SK-N-SH treated with all-trans-retinoic acid at 6 μM for 48 hours (cell line): ENCODE measurements at regions not wholly inside any gene's neighbourhood (a gene's known extent, or its start where the extent isn't known, plus 50 kb on each side); places are given as distances from the start of the nearest gene placed in this dataset.

ENCODE experiments used
- ATAC-seq: fragments of 200-7000 bp; cut with Tn5 transposase; 3 replicates; pipeline ENCODE4 v1.9.1; 2020; ENCODE audit warnings: mild to moderate bottlenecking, moderate library complexity
- ARNTL ChIP-seq: fragments of 450-650 bp; formaldehyde crosslinking; IDR thresholded peaks from 2 replicates; pipeline ENCODE4 v1.5.0; 2020; ENCODE audit warnings: low read depth, mild to moderate bottlenecking, moderate library complexity, borderline replicate concordance
- BACH2 ChIP-seq: fragments of 250-450 bp; sonication (Bioruptor Pico); IDR thresholded peaks from 2 replicates; pipeline ENCODE4 v1.9.0; 2021; ENCODE audit warnings: mild to moderate bottlenecking, borderline replicate concordance
- CSRNP3 ChIP-seq: fragments of 250-450 bp; sonication (Bioruptor Pico); IDR thresholded peaks from 2 replicates; pipeline ENCODE4 v1.5.1; 2021; ENCODE audit warnings: mild to moderate bottlenecking, moderate library complexity
- ESRRG ChIP-seq: fragments of 250-450 bp; sonication (Bioruptor Pico); IDR thresholded peaks from 2 replicates; pipeline ENCODE4 v1.6.1; 2021; ENCODE audit warnings: mild to moderate bottlenecking
- ISL1 ChIP-seq: fragments of 250-450 bp; sonication (Bioruptor Pico); IDR thresholded peaks from 2 replicates; pipeline ENCODE4 v2.1.2; 2022; ENCODE audit warnings: mild to moderate bottlenecking, moderate library complexity
- OSR1 ChIP-seq: fragments of 250-450 bp; sonication (Bioruptor Pico); IDR thresholded peaks from 2 replicates; pipeline ENCODE4 v1.8.0; 2022; ENCODE audit warnings: moderate library complexity, mild to moderate bottlenecking, inconsistent platforms
- PATZ1 ChIP-seq: fragments of 250-450 bp; sonication (Bioruptor Pico); IDR thresholded peaks from 2 replicates; pipeline ENCODE4 v1.8.0; 2020; ENCODE audit warnings: mild to moderate bottlenecking, moderate library complexity, borderline replicate concordance
- POU6F1 ChIP-seq: fragments of 250-450 bp; sonication (Bioruptor Pico); IDR thresholded peaks from 2 replicates; pipeline ENCODE4 v1.8.0; 2021; ENCODE audit warnings: low read depth, mild to moderate bottlenecking, moderate library complexity, borderline replicate concordance
- PPARA ChIP-seq: fragments of 250-450 bp; sonication (Bioruptor Pico); IDR thresholded peaks from 2 replicates; pipeline ENCODE4 v1.5.0; 2020; ENCODE audit warnings: mild to moderate bottlenecking, borderline replicate concordance
- SNAI2 ChIP-seq: fragments of 250-450 bp; sonication (Bioruptor Pico); IDR thresholded peaks from 2 replicates; pipeline ENCODE4 v1.5.0; 2020; ENCODE audit warnings: mild to moderate bottlenecking, moderate library complexity
- TCF4 ChIP-seq: fragments of 250-450 bp; sonication (Bioruptor Pico); IDR thresholded peaks from 2 replicates; pipeline ENCODE4 v1.8.0; 2021; ENCODE audit warnings: mild to moderate bottlenecking, moderate library complexity, borderline replicate concordance
- TSHZ2 ChIP-seq: fragments of 250-450 bp; sonication (Bioruptor Pico); IDR thresholded peaks from 2 replicates; pipeline ENCODE4 v1.5.0; 2020; ENCODE audit warnings: mild to moderate bottlenecking, moderate library complexity
- ZFP30 ChIP-seq: fragments of 450-650 bp; formaldehyde crosslinking; IDR thresholded peaks from 2 replicates; pipeline ENCODE4 v1.5.0; 2022; ENCODE audit warnings: mild to moderate bottlenecking, moderate library complexity
- ZNF565 ChIP-seq: fragments of 450-650 bp; formaldehyde crosslinking; conservative IDR thresholded peaks from 2 replicates; pipeline ENCODE4 v1.5.0; 2020; ENCODE audit warnings: low read depth, mild to moderate bottlenecking, moderate library complexity
- ZNF70 ChIP-seq: fragments of 450-650 bp; formaldehyde crosslinking; IDR thresholded peaks from 2 replicates; pipeline ENCODE4 v1.5.0; 2020; ENCODE audit warnings: mild to moderate bottlenecking, moderate library complexity
- ZNF8 ChIP-seq: fragments of 450-650 bp; formaldehyde crosslinking; IDR thresholded peaks from 2 replicates; pipeline ENCODE4 v1.5.0; 2020; ENCODE audit warnings: mild to moderate bottlenecking, moderate library complexity

DNA sequence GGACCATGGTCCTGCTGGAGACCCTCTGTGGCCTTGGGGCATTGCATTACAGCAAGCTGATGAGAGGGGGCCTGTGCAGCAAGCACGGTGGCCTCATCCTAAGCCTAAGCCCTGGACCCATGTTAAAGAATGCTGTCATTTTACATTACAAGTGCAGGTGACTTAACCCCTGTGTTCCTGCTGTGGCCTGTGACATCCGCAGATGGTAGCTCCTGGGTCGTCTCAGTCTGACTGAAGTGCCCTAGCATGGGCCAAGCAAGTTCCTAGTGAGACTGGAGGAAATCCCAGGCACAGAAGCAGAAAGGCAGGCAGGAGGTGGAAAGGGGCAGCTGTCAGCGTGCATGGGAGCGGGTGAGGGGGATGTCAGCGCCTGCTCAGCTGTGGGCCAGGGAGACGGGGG is 252.4 kb downstream of the FNDC1 start (continued):
- no peak for TF ChIP-seq TSHZ2
- TF ChIP-seq ESRRG (CRISPR knock-in tag): no peak
- no peak for TF ChIP-seq POU6F1 (CRISPR knock-in tag)
- TF ChIP-seq ZNF8 (CRISPR knock-in tag): no peak
- TF ChIP-seq, all 23 proteins: peak for 0

- no peak for ATAC-seq
- TF ChIP-seq ESRRG (CRISPR knock-in tag): no peak
- no peak for TF ChIP-seq BACH2
- no peak for TF ChIP-seq ZNF565
- no peak for TF ChIP-seq ISL1
- TF ChIP-seq ARNTL (CRISPR knock-in tag): no peak
Observed at GRCh38 chr6:159418997-159419396, 249.8 kb downstream of the FNDC1 start.

GRCh38 chr6:159416891-159417560 is 247.8 kb downstream of the FNDC1 start:
- TF ChIP-seq ESRRG (CRISPR knock-in tag): no peak
- TF ChIP-seq ZFP30 (CRISPR knock-in tag): no peak
- TF ChIP-seq OSR1: no peak
- TF ChIP-seq PPARA (CRISPR knock-in tag): no peak
- TF ChIP-seq CSRNP3 (CRISPR knock-in tag): no peak
- TF ChIP-seq TSHZ2: no peak
- no peak for TF ChIP-seq ZNF70 (CRISPR knock-in tag)
- no peak for TF ChIP-seq PATZ1 (CRISPR knock-in tag)
- TF ChIP-seq POU6F1 (CRISPR knock-in tag): no peak
- no peak for TF ChIP-seq SNAI2 (CRISPR knock-in tag)
- no peak for TF ChIP-seq ZNF8 (CRISPR knock-in tag)
- no peak for TF ChIP-seq TCF4
- no peak for ATAC-seq
